ENCODE measurements at regions not wholly inside any gene's neighbourhood (a gene's known extent, or its start where the extent isn't known, plus 50 kb on each side); places are given as distances from the start of the nearest gene placed in this dataset.
"Not testable (repeated sequence)": the region's sequence is repeated elsewhere in the genome, so short reads cannot be mapped to it uniquely, and the experiment has no call there.

GRCh38 chr6:2611092-2611491 is 139.6 kb downstream of the MYLK4 start:
- Histone ChIP-seq H3K9me3 (ENCODE audit: control insufficient read depth, insufficient read depth, low read length) (no peaks in the 10 kb centered on the region; the same call in 1 of the 2 replicates), H3K36me3 (ENCODE audit: insufficient read depth, low read length) (no peaks in the 10 kb centered on the region)

GRCh38 chr6:2608503-2608902 is 142.2 kb downstream of the MYLK4 start:
- H3K4me1 ChIP-seq (ENCODE audit: insufficient read depth, low read length) = no peaks in the 10 kb centered on the region
- H3K9me3 ChIP-seq (ENCODE audit: control insufficient read depth, insufficient read depth, low read length) = no peaks in the 10 kb centered on the region
- no peak overlapping the region for H3K9ac ChIP-seq (ENCODE audit: low read depth, low read length)
- no peaks in the 10 kb centered on the region for H3K36me3 ChIP-seq (ENCODE audit: insufficient read depth, low read length)

More at GRCh38 chr6:2611092-2611491, 139.6 kb downstream of the MYLK4 start:
- no peaks in the 10 kb centered on the region for H3K4me1 ChIP-seq (ENCODE audit: insufficient read depth, low read length)
- H3K9ac ChIP-seq (ENCODE audit: low read depth, low read length) = no peak overlapping the region

GRCh38 chr6:2600363-2600762 is 150.4 kb downstream of the MYLK4 start:
- H3K4me1 ChIP-seq (ENCODE audit: insufficient read depth, low read length) = no peaks in the 10 kb centered on the region
- no peak overlapping the region for H3K9ac ChIP-seq (ENCODE audit: low read depth, low read length)
- no peaks in the 10 kb centered on the region for H3K36me3 ChIP-seq (ENCODE audit: insufficient read depth, low read length)

GRCh38 chr6:2599817-2600216 is 150.9 kb downstream of the MYLK4 start:
- H3K9me3 ChIP-seq (ENCODE audit: control insufficient read depth, insufficient read depth, low read length) = no peaks in the 10 kb centered on the region
- no peaks in the 10 kb centered on the region for H3K36me3 ChIP-seq (ENCODE audit: insufficient read depth, low read length)
- no peaks in the 10 kb centered on the region for H3K4me1 ChIP-seq (ENCODE audit: insufficient read depth, low read length)
- H3K9ac ChIP-seq (ENCODE audit: low read depth, low read length) = no peak overlapping the region

More at GRCh38 chr6:2600363-2600762, 150.4 kb downstream of the MYLK4 start:
- H3K9me3 ChIP-seq (ENCODE audit: control insufficient read depth, insufficient read depth, low read length) = no peaks in the 10 kb centered on the region

GRCh38 chr6:2598867-2599266 is 151.9 kb downstream of the MYLK4 start:
- H3K4me1 ChIP-seq (ENCODE audit: insufficient read depth, low read length) = no peaks in the 10 kb centered on the region
- no peaks in the 10 kb centered on the region for H3K9me3 ChIP-seq (ENCODE audit: control insufficient read depth, insufficient read depth, low read length)
- H3K9ac ChIP-seq (ENCODE audit: low read depth, low read length) = no peak overlapping the region
- no peaks in the 10 kb centered on the region for H3K36me3 ChIP-seq (ENCODE audit: insufficient read depth, low read length)

DNA sequence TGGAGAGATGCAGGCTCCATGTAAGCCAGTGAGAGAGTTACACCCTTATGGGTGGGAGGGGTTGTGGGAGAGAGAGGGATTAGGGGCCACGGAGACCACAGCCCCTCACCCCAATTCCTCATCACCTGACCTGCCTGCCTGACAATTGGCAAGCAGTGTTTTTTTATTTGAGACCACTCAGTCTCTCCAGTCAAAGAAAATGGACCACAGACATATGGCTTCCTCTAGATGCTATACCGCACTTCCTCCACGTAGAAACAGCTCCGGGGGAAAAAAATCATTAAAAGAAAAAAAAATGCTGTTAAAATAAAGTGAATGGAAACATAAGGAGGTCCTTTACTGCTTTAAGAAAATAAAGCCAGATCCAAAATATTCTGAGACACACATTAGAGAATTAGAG is 152.7 kb downstream of the MYLK4 start:
- Histone ChIP-seq H3K9ac (ENCODE audit: low read depth, low read length) (no peak overlapping the region), H3K9me3 (ENCODE audit: control insufficient read depth, insufficient read depth, low read length) (no peaks in the 10 kb centered on the region), H3K36me3 (ENCODE audit: insufficient read depth, low read length) (no peaks in the 10 kb centered on the region), H3K4me1 (ENCODE audit: insufficient read depth, low read length) (no peaks in the 10 kb centered on the region)

DNA sequence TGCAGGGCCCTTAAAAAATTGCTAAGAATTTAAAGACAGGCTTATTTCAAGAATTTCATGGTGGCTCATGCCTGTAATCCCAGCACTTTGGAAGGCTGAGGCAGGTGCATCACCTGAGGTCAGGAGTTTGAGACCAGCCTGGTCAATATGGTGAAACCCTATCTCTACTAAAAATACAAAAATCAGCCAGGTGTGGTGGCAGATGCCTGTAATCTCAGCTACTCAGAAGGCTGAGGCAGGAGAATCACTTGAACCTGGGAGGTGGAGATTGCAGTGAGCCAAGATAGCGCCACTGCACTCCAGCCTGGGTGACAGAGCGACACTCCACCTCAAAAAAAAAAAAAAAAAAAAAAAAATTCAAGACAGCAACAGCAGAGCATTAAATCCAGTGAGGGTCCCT is 153.3 kb downstream of the MYLK4 start:
- H3K9ac ChIP-seq (ENCODE audit: low read depth, low read length); H3K9me3 ChIP-seq (ENCODE audit: control insufficient read depth, insufficient read depth, low read length); H3K36me3 ChIP-seq (ENCODE audit: insufficient read depth, low read length); H3K4me1 ChIP-seq (ENCODE audit: insufficient read depth, low read length): not testable (repeated sequence)

DNA sequence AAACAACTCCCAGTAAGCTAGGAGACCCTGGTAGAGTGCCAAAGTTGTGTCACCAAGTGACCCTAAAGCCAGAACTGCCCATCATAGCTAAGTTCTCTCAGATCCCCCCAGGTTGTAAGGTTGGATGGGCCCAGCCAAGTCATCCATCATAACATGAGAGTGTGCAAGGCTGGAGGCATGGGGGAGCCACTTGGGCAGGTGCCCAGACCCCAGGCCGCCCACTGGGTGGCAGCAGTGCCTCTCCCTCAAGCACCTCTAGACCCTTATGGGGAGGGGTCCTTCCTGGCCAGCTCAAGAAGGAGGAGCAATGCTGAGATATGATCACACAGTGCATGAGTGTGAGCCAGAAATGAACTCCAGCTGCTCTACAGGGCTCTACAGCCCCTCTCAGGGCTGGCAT is 154.5 kb downstream of the MYLK4 start:
- Histone ChIP-seq H3K9me3 (ENCODE audit: control insufficient read depth, insufficient read depth, low read length) (no peaks in the 10 kb centered on the region), H3K36me3 (ENCODE audit: insufficient read depth, low read length) (no peaks in the 10 kb centered on the region), H3K4me1 (ENCODE audit: insufficient read depth, low read length) (no peaks in the 10 kb centered on the region), H3K9ac (ENCODE audit: low read depth, low read length) (no peak overlapping the region)

- Histone ChIP-seq H3K9ac (ENCODE audit: low read depth, low read length) (no peak overlapping the region), H3K36me3 (ENCODE audit: insufficient read depth, low read length) (no peaks in the 10 kb centered on the region), H3K4me1 (ENCODE audit: insufficient read depth, low read length) (no peaks in the 10 kb centered on the region), H3K9me3 (ENCODE audit: control insufficient read depth, insufficient read depth, low read length) (no peaks in the 10 kb centered on the region)
These were observed 155.9 kb downstream of the MYLK4 start for GRCh38 chr6:2594868-2595267.

DNA sequence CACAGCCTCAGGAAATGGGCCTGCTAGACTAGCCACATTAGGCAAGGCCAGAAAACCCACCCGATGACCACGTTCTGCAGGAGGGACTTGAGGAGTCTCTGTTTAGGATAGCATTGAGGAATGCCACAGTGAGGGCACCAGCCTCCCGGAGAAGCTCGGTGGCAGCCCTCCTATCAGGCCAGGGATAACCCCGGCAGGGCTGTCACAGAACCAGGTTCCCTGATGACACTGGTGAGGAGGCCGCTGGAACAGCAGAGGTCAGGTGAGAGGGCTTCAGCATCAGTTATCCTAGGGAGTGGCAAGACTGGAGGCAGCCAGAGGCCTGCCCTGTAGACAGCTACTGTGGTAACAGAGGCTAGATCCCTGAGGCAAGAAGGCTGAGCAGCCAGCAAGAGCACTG is 157.6 kb downstream of the MYLK4 start:
- Histone ChIP-seq H3K4me1 (ENCODE audit: insufficient read depth, low read length) (peaks cover 8% of the 10 kb centered on the region; the same call in 1 of the 2 replicates), H3K36me3 (ENCODE audit: insufficient read depth, low read length) (no peaks in the 10 kb centered on the region), H3K9me3 (ENCODE audit: control insufficient read depth, insufficient read depth, low read length) (no peaks in the 10 kb centered on the region), H3K9ac (ENCODE audit: low read depth, low read length) (no peak overlapping the region)

DNA sequence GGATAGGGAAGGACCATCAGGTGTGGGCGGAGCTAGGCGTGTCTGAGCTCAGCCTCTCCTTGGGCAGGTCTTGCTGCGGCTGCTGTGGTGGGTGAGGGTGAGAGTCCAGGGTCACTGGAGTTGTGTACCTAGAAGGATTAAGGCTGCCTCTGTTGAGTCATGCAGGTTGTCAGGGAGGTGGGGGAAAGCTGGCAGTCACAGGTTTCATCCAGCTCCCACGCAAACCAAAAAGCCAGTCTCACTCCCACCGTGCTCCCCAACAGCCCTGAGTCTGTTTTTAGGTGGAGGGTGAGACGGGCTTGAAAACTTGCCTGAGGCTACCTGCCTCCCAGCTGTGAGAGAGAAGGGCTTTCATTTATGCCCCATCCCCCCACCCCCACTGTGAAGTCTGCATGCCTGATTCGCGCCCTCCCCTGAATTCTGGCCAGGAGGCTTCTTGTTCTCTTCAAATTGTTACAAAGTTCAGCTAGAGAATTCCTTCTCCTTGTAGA is 161.5 kb downstream of the MYLK4 start:
- peaks cover 8% of the 10 kb centered on the region; the same call in 1 of the 2 replicates for H3K4me1 ChIP-seq (ENCODE audit: insufficient read depth, low read length)
- no peaks in the 10 kb centered on the region for H3K36me3 ChIP-seq (ENCODE audit: insufficient read depth, low read length)
- no peak overlapping the region; the same call in 1 of the 2 replicates for H3K9ac ChIP-seq (ENCODE audit: low read depth, low read length)
- H3K9me3 ChIP-seq (ENCODE audit: control insufficient read depth, insufficient read depth, low read length) = peaks cover 4% of the 10 kb centered on the region; the same call in 1 of the 2 replicates

GRCh38 chr6:2583459-2583858 is 167.3 kb downstream of the MYLK4 start:
- Histone ChIP-seq H3K9me3 (ENCODE audit: control insufficient read depth, insufficient read depth, low read length) (peaks cover 4% of the 10 kb centered on the region; the same call in 1 of the 2 replicates), H3K4me1 (ENCODE audit: insufficient read depth, low read length) (0 out of 2 replicates have a peak, but pooled peaks cover 7% of the 10 kb centered on the region), H3K9ac (ENCODE audit: low read depth, low read length) (no peak overlapping the region), H3K36me3 (ENCODE audit: insufficient read depth, low read length) (no peaks in the 10 kb centered on the region)

DNA sequence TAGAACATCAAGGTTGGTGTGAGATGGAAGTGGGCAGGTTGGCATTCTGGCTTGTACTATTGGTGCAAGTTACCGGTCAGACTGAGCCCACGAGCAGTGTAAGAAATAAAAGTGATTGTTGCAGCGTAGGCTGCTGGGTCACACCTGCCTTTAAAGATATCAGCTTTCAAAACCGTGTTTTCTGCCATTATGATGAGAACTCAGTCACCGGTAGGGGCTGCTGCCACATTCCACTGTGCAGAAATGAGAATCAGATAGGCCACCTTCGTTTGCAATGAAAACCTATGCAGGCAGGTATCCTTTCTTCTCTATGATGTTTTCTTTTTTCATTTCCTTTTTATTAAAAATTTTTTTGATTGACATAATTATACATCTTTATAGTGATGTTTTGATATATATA is 168.5 kb downstream of the MYLK4 start:
- Histone ChIP-seq H3K36me3 (ENCODE audit: insufficient read depth, low read length) (no peaks in the 10 kb centered on the region), H3K9me3 (ENCODE audit: control insufficient read depth, insufficient read depth, low read length) (peaks cover 4% of the 10 kb centered on the region; the same call in 1 of the 2 replicates), H3K9ac (ENCODE audit: low read depth, low read length) (no peak overlapping the region), H3K4me1 (ENCODE audit: insufficient read depth, low read length) (0 out of 2 replicates have a peak, but pooled peaks cover 7% of the 10 kb centered on the region)

- H3K36me3 ChIP-seq (ENCODE audit: insufficient read depth, low read length) = no peaks in the 10 kb centered on the region
- 0 out of 2 replicates have a peak, but pooled peaks cover 7% of the 10 kb centered on the region for H3K4me1 ChIP-seq (ENCODE audit: insufficient read depth, low read length)
- H3K9me3 ChIP-seq (ENCODE audit: control insufficient read depth, insufficient read depth, low read length) = peaks cover 4% of the 10 kb centered on the region; the same call in 1 of the 2 replicates
- H3K9ac ChIP-seq (ENCODE audit: low read depth, low read length) = no peak overlapping the region
These were observed 169.1 kb downstream of the MYLK4 start for GRCh38 chr6:2581611-2582010.

DNA sequence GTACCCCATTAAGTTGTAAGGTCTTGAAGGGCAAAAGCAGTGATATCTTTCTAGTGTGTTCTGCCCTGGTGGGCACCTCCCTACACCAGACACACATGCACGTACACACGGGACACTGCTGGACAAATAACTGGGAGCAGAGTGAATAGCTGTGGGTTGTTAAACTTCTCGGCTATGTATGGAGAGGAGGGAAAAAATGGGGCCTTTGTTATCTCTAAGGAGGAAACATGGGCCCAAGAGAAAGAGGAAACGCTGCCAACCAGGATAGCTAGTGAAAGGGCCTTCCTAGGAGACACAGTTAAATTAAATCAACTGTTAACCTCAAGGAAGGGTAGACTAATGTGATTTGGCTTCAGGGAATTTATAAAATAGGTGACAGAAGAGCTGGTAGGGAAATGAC is 169.7 kb downstream of the MYLK4 start:
- no peak overlapping the region for H3K9ac ChIP-seq (ENCODE audit: low read depth, low read length)
- peaks cover 4% of the 10 kb centered on the region; the same call in 1 of the 2 replicates for H3K9me3 ChIP-seq (ENCODE audit: control insufficient read depth, insufficient read depth, low read length)
- H3K4me1 ChIP-seq (ENCODE audit: insufficient read depth, low read length) = 0 out of 2 replicates have a peak, but pooled peaks cover 7% of the 10 kb centered on the region
- H3K36me3 ChIP-seq (ENCODE audit: insufficient read depth, low read length) = no peaks in the 10 kb centered on the region

Measured in ES-I3 (cell line).